Gastrocnemius medialis (tissue), 4 donors: ENCODE measurements at regions not wholly inside any gene's neighbourhood (a gene's known extent, or its start where the extent isn't known, plus 50 kb on each side); places are given as distances from the start of the nearest gene placed in this dataset.

Experiments used
- CTCF ChIP-seq, 5 experiments: fragments of 450-650 bp in 3 of 5; fragments of 200-600 bp in 2 of 5; sonication (generic) in 2 of 5; IDR thresholded peaks in 4 of 5; conservative IDR thresholded peaks in 1 of 5; 1 replicate in 4 of 5; 2 replicates in 1 of 5; pipeline ENCODE4 v1.5.1; 2016 to 2019; ENCODE audit warnings: antibody characterized with exemption in 5 of 5, mild to moderate bottlenecking in 3 of 5, moderate library complexity in 3 of 5
- POLR2A ChIP-seq, 2 donors: fragments of 450-650 bp; IDR thresholded peaks; one replicate each; pipeline ENCODE4 v1.6.1; 2017; ENCODE audit warnings: antibody characterized with exemption in 2 of 2, mild to moderate bottlenecking in 2 of 2, moderate library complexity in 2 of 2

GRCh38 chr4:23165669-23166068 is 472.9 kb downstream of the GBA3 start:
- TF ChIP-seq POLR2A (IDR thresholded peaks at IDR 0.05) (no peak), CTCF (IDR thresholded peaks at IDR 0.05 in 4 of 5, conservative IDR thresholded peaks at IDR 0.05 in 1 of 5) (no peak)
